GM18951 (cell line): ENCODE measurements at regions not wholly inside any gene's neighbourhood (a gene's known extent, or its start where the extent isn't known, plus 50 kb on each side); places are given as distances from the start of the nearest gene placed in this dataset.

Source experiments
- POLR2A ChIP-seq: IDR thresholded peaks from 4 replicates; pipeline ENCODE4 v1.6.1; 2011; ENCODE audit warnings: mild to moderate bottlenecking; ENCODE audit not compliant: insufficient read length, insufficient read depth; ENCODE audit errors: extremely low read depth
- in situ Hi-C: fragments of 300-500 bp; cut with MboI; formaldehyde crosslinking; loops from one replicate; pipeline ENCODE4 v1.12.0; 2022; ENCODE audit warnings: low sequenced_read_pairs, mixed read lengths, inconsistent platforms; ENCODE audit not compliant: unreplicated experiment

GRCh38 chr12:42750356-42750755, 160.8 kb upstream of the PRICKLE1 start:
- no peak for TF ChIP-seq POLR2A
- in situ Hi-C loops, result no loop called here

GRCh38 chr12:42749239-42749638, 159.7 kb upstream of the PRICKLE1 start:
- in situ Hi-C loops, result no loop called here
- no peak for TF ChIP-seq POLR2A

- in situ Hi-C loops, result no loop called here
- no peak for TF ChIP-seq POLR2A
These were observed 155.1 kb upstream of the PRICKLE1 start for GRCh38 chr12:42744539-42745182.

- TF ChIP-seq POLR2A, result no peak
- in situ Hi-C loops, result no loop called here
These were observed 153.2 kb upstream of the PRICKLE1 start for GRCh38 chr12:42742716-42743115.

- no peak for TF ChIP-seq POLR2A
- in situ Hi-C loops, result no loop called here
These were observed 152.4 kb upstream of the PRICKLE1 start for GRCh38 chr12:42741771-42742510.

- in situ Hi-C loops, result no loop called here
These were observed 151.5 kb upstream of the PRICKLE1 start for GRCh38 chr12:42741091-42741490.

GRCh38 chr12:42737398-42737797, 147.9 kb upstream of the PRICKLE1 start:
- in situ Hi-C loops, result no loop called here
- no peak for TF ChIP-seq POLR2A

More at GRCh38 chr12:42741091-42741490, 151.5 kb upstream of the PRICKLE1 start:
- no peak for TF ChIP-seq POLR2A

GRCh38 chr12:42735861-42736361, 146.4 kb upstream of the PRICKLE1 start:
- in situ Hi-C loops, result no loop called here
- no peak for TF ChIP-seq POLR2A

GRCh38 chr12:42733911-42734310, 144.4 kb upstream of the PRICKLE1 start:
- in situ Hi-C loops, result no loop called here
- TF ChIP-seq POLR2A, result no peak

GRCh38 chr12:42732908-42733411, 143.4 kb upstream of the PRICKLE1 start:
- no peak for TF ChIP-seq POLR2A
- in situ Hi-C loops, result no loop called here

- in situ Hi-C loops, result no loop called here
These were observed 140.7 kb upstream of the PRICKLE1 start for GRCh38 chr12:42730291-42730690.

GRCh38 chr12:42729535-42729900, 140.0 kb upstream of the PRICKLE1 start:
- in situ Hi-C loops, result no loop called here
- TF ChIP-seq POLR2A, result no peak

More at GRCh38 chr12:42730291-42730690, 140.7 kb upstream of the PRICKLE1 start:
- TF ChIP-seq POLR2A, result no peak

- no peak for TF ChIP-seq POLR2A
- in situ Hi-C loops, result no loop called here
These were observed 139.4 kb upstream of the PRICKLE1 start for GRCh38 chr12:42728770-42729534.
